GM23338 (cell line): ENCODE measurements at regions not wholly inside any gene's neighbourhood (a gene's known extent, or its start where the extent isn't known, plus 50 kb on each side); places are given as distances from the start of the nearest gene placed in this dataset.

ENCODE experiments used
- CTCF ChIP-seq, 2 experiments: fragments of 200-600 bp in 1 of 2; sonication (generic) in 1 of 2; conservative IDR thresholded peaks; 2 replicates each; pipeline versions ENCODE4 v1.5.1 to v1.6.1; 2016 to 2017; ENCODE audit warnings: antibody characterized with exemption in 2 of 2, low read depth in 2 of 2, mild to moderate bottlenecking in 2 of 2, moderate library complexity in 1 of 2
- EZH2phosphoT487 ChIP-seq: fragments of 200-600 bp; sonication (generic); IDR thresholded peaks from one replicate; pipeline ENCODE4 v1.8.1; 2018; ENCODE audit warnings: antibody characterized with exemption; ENCODE audit not compliant: unreplicated experiment
- POLR2AphosphoS5 ChIP-seq: IDR thresholded peaks from 2 replicates; pipeline ENCODE4 v1.6.1; 2016; ENCODE audit warnings: antibody characterized with exemption, low read depth

GRCh38 chr5:61270510-61271165 is 61.4 kb upstream of the ZSWIM6 start:
- TF ChIP-seq POLR2AphosphoS5 (no peak), CTCF (conservative IDR thresholded peaks at IDR 0.05; ENCODE audit: low read depth in 2 of 2) (no peak), EZH2phosphoT487 (no peak)
